Stromal cell of bone marrow (primary cell): ENCODE measurements at regions not wholly inside any gene's neighbourhood (a gene's known extent, or its start where the extent isn't known, plus 50 kb on each side); places are given as distances from the start of the nearest gene placed in this dataset.

Experiments
- DNase-seq: peaks from one replicate; pipeline ENCODE4 v3.0.0-alpha.2; 2012; ENCODE audit warnings: low read depth

GRCh38 chr4:136927172-136927571, 605.1 kb downstream of the PCDH18 start:
- no peak for DNase-seq

DNA sequence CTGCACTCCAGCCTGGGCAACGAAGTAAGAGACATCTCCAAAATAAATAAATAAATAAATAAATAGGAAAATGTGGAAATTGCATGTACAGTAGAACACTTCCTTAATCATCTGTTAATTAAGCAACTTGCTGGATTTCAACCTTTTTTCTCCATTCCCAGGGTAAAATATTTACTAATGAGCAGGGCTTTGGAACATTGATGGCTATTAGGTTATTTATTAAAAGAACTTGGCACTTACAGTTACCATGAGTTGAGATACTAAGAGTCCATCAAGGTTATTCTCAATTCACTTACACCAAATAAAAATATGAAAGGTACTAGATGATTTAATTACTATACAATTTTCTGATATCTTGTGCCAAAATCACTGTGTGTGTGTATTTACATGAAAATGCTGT, 607.1 kb downstream of the PCDH18 start:
- DNase-seq = no peak

DNA sequence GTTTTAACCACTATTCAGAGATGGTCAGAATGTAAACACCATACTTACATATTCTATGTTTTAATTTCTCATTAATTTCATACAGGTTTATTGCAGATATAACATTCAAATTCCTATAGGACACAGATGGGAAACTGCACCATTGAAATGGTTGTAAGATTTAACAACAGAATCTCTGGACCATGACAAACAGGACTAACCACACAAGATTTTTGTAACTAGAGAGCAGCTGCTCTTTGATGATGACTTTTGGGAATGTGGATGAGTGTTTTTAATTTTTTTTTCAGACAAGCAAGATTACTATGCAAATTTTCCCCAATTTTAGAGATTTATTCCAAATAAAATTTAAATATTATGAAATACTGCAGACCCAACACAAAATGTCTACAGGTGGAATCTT, 610.2 kb downstream of the PCDH18 start:
- no peak for DNase-seq

- DNase-seq = no peak
Measured at GRCh38 chr4:136920092-136920881, 612.0 kb downstream of the PCDH18 start.

GRCh38 chr4:136918772-136919171, 613.5 kb downstream of the PCDH18 start:
- DNase-seq = no peak

DNA sequence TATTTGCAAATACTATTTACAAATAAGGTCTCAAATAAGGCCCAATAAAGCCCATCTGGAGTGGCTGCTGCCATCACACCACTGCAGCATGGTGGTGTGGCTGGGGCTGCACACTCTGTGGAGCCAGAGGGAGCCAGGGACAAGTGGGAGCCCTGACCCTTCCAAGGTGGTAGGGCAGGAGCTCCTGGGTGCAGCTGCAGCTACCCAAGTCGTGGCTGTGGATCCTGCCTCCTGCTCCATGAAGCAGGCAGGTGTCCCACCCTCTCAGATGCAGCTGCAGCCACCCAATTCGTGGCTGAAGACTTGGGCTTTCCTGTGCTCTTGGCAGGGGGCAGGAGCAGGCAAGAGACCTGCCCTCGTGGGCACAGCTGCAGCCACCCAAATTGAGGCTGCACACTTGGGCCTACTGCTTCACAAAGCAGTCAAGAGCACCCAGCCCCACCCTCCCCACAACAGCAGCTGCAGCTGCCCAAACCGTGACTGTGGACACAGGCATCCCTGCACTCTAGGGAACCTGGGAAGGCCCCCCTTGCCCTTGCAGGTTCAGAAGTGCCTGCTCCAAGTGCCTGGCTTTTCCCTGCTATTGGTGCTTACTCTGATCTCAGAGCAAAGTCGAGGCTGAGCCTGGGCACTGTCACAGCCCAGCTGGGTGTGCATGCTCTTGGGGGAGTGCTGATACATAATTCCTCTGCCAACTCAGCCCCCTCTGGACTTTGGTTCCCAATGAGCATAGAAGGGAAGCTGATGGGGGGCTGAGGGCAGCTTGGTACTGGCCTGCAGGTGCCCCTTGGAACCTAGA, 614.8 kb downstream of the PCDH18 start:
- no peak for DNase-seq

GRCh38 chr4:136909626-136910025, 622.7 kb downstream of the PCDH18 start:
- no peak for DNase-seq

DNA sequence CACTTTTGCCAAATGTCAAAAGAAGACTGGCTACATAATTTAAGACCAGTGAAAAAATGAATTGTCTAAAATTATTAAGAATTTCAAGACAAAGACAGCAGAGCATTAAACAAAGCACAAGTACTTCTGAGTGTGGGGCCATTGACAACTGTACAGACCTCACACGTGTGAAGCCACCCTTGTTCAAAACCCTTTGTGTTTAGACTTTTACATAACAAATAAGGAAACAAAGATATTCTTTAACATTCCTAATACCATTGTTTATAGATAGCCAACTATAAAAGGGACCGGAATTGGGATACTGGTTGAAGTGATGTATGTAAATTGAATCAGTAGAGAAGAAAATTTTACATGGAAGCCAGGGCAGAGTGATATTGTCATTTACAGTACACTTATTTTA, 624.2 kb downstream of the PCDH18 start:
- no peak for DNase-seq

DNA sequence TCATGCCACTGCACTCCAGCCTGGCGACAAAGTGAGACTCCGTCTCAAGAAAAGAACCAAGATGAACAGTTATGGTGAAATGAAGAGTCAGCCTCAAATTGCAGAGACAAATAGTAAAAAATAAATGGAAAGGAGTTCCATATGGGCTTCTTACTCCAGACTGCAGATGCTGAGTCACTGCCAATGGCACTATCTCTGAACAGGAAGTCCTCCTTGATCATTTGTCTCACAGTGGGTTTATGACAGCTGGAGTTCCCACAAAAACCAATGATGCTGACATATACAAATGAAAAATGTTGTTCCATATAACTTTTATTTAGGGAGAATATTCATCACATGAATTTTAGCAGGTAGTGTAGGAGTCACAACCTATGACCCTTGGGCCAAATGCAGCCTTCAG, 631.6 kb downstream of the PCDH18 start:
- DNase-seq = no peak

DNA sequence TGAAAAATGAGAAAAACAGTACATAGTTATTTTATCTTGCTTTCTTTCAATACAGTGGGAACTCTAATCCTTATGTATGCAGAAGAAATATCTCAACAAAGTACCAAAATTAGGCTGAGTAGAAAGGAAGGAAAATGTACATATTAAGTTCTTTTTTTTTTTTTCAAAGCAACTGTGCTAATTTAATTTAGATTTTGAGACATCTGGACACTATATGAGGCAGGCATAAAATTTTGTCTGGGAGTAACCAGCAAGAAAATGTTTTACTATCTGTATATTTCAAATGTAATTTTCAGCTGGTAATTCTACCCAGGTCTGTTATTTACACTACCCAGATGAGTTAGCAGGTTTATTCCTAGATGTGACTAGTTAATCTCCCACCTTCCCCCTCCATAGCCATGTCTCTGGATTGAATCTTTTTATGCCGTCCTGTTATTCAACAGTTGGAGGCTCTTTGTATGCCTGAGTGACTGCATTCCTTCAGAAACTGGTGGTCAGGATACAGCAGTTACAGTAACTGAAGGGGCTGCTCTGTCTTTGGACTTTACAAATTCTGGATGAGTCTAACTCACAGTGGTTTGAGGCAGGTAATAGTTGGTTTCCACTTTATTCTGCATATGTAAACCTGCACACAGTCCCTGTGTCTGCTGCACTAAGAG, 633.6 kb downstream of the PCDH18 start:
- no peak for DNase-seq

DNA sequence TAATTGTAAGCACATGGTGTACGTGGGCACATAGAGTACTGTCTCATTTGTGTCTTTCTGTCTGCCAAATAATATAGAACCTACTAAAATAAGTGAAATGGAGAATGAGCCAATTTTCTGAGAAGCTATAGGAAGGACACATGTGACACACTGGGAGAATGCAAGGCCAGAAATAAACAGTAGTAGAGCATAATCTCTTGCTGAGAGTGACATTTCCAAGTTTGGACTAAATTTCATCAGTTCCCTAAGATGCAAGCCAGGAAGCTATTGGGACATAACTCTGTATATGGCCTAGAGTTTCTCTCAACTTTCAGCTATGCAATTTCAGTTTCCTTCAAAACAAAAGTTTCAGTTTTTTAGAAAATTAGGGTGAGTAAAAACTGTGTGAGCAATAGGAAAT, 638.7 kb downstream of the PCDH18 start:
- no peak for DNase-seq

DNA sequence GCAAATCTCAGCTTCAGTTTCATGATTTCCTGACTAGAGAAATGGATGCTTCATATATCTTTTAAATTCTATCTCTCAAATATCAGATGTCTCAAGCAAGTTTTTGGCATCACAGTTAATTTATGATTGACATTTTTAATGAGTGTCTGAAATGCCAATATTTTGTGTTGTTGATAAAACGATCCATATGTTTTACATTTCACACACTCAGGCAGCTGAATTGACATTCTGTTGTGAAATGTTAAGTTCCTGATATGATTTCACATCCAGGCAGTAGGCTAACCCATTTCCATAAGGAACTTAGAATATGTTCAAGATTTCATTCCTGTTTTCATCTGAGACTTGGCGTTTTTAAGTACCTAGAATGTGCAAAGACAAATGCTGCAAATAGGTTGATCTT, 650.6 kb downstream of the PCDH18 start:
- no peak for DNase-seq

DNA sequence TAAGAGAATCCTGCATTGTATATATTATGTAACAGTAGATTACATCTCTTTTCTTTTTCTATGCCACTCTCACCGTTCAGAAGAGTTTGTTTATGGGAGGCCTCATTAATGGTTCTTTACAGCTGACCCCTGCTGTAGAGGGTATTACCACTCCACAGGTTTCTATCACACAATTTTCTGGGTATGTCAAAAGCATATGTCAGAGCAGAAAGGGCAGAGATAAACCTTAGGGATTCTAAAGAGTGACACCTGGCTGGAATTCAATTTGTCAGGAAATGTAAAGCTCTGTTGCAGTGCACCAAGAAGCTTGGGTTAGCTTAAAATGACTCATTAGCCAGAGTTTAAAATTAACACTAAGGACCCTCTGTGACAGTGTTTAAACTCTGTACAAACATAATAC, 658.7 kb downstream of the PCDH18 start:
- DNase-seq = no peak

DNA sequence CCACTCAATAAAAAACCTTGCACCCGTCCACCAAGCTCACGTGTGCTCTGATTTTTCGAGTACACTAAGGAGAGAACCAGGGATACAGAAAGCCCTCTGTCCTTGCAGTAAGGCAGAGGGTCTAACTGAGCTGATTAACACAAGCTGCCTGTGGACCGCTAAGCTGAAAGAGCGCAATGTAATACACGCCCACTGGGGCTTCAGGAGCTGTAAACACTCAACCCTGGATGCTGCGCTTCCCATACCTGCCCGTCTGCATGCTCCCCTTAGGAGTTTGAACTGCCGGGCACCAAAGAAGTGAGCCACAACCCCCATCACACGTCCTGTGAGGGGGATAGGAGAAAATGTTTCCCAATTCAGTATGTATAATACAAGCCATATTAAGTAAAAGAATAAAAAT, 664.8 kb downstream of the PCDH18 start:
- DNase-seq = no peak

- no peak for DNase-seq
Measured at GRCh38 chr4:136865526-136865925, 666.8 kb downstream of the PCDH18 start.

DNA sequence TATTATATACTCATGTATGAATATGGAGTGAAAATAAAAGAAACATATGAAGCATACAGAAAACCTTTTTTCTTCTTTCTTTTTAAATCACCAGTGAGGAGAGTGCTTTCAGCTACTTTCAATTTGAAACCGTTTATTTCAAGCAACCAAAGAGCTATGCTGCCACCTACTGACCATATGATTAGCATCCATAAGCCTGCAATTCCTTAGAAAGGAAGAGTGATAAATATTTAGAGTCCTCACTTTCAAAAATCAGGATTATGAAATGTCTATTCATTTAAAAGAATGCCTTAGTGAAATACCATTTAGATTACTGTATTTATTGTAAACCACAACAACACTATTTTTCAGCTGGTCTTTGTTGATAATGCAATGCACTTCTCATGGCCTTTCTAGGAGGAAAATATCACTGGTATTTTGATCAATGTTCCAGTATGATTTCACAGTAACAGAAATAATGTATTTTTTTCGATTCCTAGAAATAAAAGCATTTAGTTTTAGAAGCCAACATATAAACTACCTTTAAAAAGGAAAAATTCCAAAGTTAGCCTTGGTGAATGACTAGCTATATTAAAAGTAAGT, 667.6 kb downstream of the PCDH18 start:
- peak; percentile 67 for DNase-seq

GRCh38 chr4:136863756-136864155, 668.5 kb downstream of the PCDH18 start:
- DNase-seq = no peak

DNA sequence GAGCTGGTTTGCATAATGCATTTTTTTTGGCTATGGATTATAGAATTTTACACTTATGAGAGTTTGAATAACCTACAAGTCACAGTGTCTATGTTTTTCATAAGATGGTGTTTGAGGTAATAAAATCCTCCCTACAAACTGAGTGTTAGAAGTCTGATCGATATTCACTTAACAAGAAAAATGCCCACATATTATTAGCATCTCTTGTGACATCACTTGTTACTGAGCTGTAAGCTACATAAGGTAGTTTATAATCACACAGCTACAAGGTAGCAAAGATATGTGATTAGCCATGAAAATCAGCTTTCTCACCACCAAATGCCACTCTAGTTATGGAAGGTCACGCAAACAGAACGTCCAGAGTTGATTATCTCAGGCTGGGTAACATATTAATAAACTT, 669.6 kb downstream of the PCDH18 start:
- DNase-seq = no peak

DNA sequence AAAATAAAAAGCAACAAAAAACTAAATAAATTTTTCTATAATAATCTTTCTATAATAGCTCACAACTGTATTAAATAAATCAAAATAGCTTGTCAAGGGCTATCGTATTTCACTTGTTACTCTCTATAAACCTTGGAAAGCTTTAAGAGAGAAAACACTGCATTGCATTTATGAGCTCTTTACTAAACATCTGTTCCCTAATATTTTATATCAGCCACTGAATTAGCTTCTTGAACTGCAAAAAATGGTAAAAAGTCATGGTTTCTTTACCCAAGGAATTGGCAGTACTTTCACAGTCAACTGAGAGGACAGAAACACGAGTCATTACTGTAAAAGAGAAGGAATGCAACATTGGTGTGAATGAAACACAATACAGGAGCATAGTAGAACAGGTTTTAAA, 671.2 kb downstream of the PCDH18 start:
- DNase-seq = no peak

- DNase-seq = no peak
Measured at GRCh38 chr4:136858903-136859302, 673.4 kb downstream of the PCDH18 start.

GRCh38 chr4:136855886-136856285, 676.4 kb downstream of the PCDH18 start:
- no peak for DNase-seq

GRCh38 chr4:136850446-136850845, 681.8 kb downstream of the PCDH18 start:
- DNase-seq = no peak
